GM23338 (cell line): ENCODE measurements at regions not wholly inside any gene's neighbourhood (a gene's known extent, or its start where the extent isn't known, plus 50 kb on each side); places are given as distances from the start of the nearest gene placed in this dataset.

Source experiments
- ATAC-seq: fragments of 200-7000 bp; cut with Tn5 transposase; 3 replicates; pipeline ENCODE4 v1.9.1; 2020
- DNase-seq: peaks from one replicate; pipeline ENCODE4 v3.0.0-alpha.2; 2015; ENCODE audit warnings: low spot score
- H2AFZ ChIP-seq: fragments of 200-600 bp; sonication (generic); 2 replicates; pipeline ENCODE4 v1.8.0; 2016; ENCODE audit warnings: antibody characterized with exemption, mild to moderate bottlenecking, moderate library complexity
- H3F3A ChIP-seq: fragments of 200-600 bp; sonication (generic); replicated peaks from 2 replicates; pipeline ENCODE4 v1.8.0; 2017; ENCODE audit warnings: antibody characterized with exemption, mixed run types, low read depth
- H3K27ac ChIP-seq: fragments of 200-600 bp; sonication (generic); 2 replicates; pipeline ENCODE4 v1.6.1; 2016; ENCODE audit warnings: low read depth
- H3K27me3 ChIP-seq: fragments of 200-600 bp; sonication (generic); 2 replicates; pipeline ENCODE4 v1.8.0; 2016; ENCODE audit warnings: mild to moderate bottlenecking, mixed run types, moderate library complexity; ENCODE audit not compliant: insufficient read depth
- H3K36me3 ChIP-seq: fragments of 200-600 bp; sonication (generic); 2 replicates; pipeline ENCODE4 v1.8.0; 2016; ENCODE audit warnings: mild to moderate bottlenecking; ENCODE audit not compliant: insufficient read depth
- H3K4me1 ChIP-seq: fragments of 200-600 bp; sonication (generic); 2 replicates; pipeline ENCODE4 v1.8.0; 2016; ENCODE audit warnings: mild to moderate bottlenecking, moderate library complexity; ENCODE audit not compliant: insufficient read depth
- H3K4me2 ChIP-seq: fragments of 200-600 bp; sonication (generic); 2 replicates; pipeline ENCODE4 v1.7.1; 2017; ENCODE audit warnings: mixed run types
- H3K4me3 ChIP-seq: fragments of 200-600 bp; sonication (generic); 2 replicates; pipeline ENCODE4 v1.6.1; 2016; ENCODE audit warnings: mixed run types
- H3K79me2 ChIP-seq: fragments of 200-600 bp; sonication (generic); replicated peaks from 2 replicates; pipeline ENCODE4 v1.8.0; 2017; ENCODE audit warnings: mild to moderate bottlenecking; ENCODE audit not compliant: insufficient read depth
- H3K9me2 ChIP-seq: fragments of 200-600 bp; sonication (generic); 2 replicates; pipeline ENCODE4 v1.8.0; 2017; ENCODE audit not compliant: insufficient read depth
- H4K20me1 ChIP-seq: fragments of 200-600 bp; sonication (generic); replicated peaks from 2 replicates; pipeline ENCODE4 v1.8.0; 2017; ENCODE audit warnings: mild to moderate bottlenecking; ENCODE audit not compliant: insufficient read depth
- H3K27ac Mint-ChIP-seq: 2 replicates; pipeline ENCODE4 v1.8.0; 2020; ENCODE audit warnings: inconsistent platforms, mild to moderate bottlenecking, moderate library complexity, mixed read lengths
- H3K27me3 Mint-ChIP-seq: 3 replicates; pipeline ENCODE4 v1.8.0; 2022; ENCODE audit warnings: low read depth, mild to moderate bottlenecking, moderate library complexity, mixed read lengths, inconsistent platforms; ENCODE audit not compliant: insufficient read depth, poor library complexity
- H3K36me3 Mint-ChIP-seq: 3 replicates; pipeline ENCODE4 v1.8.0; 2021; ENCODE audit warnings: low read depth, mild to moderate bottlenecking, inconsistent platforms, moderate library complexity, mixed read lengths
- H3K4me1 Mint-ChIP-seq: 3 replicates; pipeline ENCODE4 v1.8.0; 2020; ENCODE audit warnings: mild to moderate bottlenecking, inconsistent platforms, mixed read lengths
- H3K4me3 Mint-ChIP-seq: 3 replicates; pipeline ENCODE4 v1.8.0; 2021; ENCODE audit warnings: moderate library complexity, mild to moderate bottlenecking, inconsistent platforms, mixed read lengths
- H3K9me3 Mint-ChIP-seq: 3 replicates; pipeline ENCODE4 v1.8.0; 2020; ENCODE audit warnings: moderate library complexity, mild to moderate bottlenecking, inconsistent platforms, mixed read lengths
- CREB1 ChIP-seq: fragments of 250-450 bp; sonication (Bioruptor Pico); IDR thresholded peaks from 2 replicates; pipeline ENCODE4 v1.5.0; 2020; ENCODE audit warnings: low read depth, mild to moderate bottlenecking, moderate library complexity
- EZH2 ChIP-seq: fragments of 200-600 bp; sonication (generic); IDR thresholded peaks from one replicate; pipeline ENCODE4 v1.8.0; 2017; ENCODE audit warnings: antibody characterized with exemption, mild to moderate bottlenecking, low read depth; ENCODE audit not compliant: unreplicated experiment
- JUNB ChIP-seq: IDR thresholded peaks from one replicate; pipeline ENCODE4 v1.6.1; 2016; ENCODE audit warnings: antibody characterized with exemption; ENCODE audit not compliant: unreplicated experiment
- POLR2AphosphoS5 ChIP-seq: IDR thresholded peaks from 2 replicates; pipeline ENCODE4 v1.6.1; 2016; ENCODE audit warnings: antibody characterized with exemption, low read depth
- STAT1 ChIP-seq: IDR thresholded peaks from one replicate; pipeline ENCODE4 v1.6.1; 2016; ENCODE audit warnings: antibody characterized with exemption; ENCODE audit not compliant: unreplicated experiment
- ZNF331 ChIP-seq: fragments of 250-450 bp; sonication (Bioruptor Pico); IDR thresholded peaks from 2 replicates; pipeline ENCODE4 v1.5.0; 2020; ENCODE audit warnings: low read depth, mild to moderate bottlenecking, moderate library complexity
- TF ChIP-seq, protein P1 (sequence below): fragments of 250-450 bp; sonication (Bioruptor Pico); IDR thresholded peaks from 2 replicates; pipeline ENCODE4 v1.5.0; 2020; ENCODE audit warnings: mild to moderate bottlenecking, moderate library complexity

DNA sequence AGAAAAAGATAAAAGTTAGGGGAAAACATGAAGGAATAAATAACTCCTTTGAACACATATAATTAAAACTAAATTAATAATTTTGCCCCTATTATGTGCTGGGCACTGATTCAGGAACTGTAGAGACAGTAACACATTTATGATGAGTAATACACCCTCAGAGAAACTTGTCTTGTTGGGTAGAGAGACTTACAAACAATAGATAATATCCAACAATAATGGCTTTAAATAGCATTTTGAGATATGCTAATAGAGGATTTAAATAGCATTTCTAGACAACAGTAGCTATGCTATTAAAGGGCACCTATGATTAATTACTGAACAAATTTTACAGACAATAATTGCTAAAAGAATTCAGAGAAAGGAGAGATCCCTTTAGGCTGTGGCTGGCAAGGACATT is 455.5 kb downstream of the NUF2 start (continued):
- TF ChIP-seq, protein P1, sequence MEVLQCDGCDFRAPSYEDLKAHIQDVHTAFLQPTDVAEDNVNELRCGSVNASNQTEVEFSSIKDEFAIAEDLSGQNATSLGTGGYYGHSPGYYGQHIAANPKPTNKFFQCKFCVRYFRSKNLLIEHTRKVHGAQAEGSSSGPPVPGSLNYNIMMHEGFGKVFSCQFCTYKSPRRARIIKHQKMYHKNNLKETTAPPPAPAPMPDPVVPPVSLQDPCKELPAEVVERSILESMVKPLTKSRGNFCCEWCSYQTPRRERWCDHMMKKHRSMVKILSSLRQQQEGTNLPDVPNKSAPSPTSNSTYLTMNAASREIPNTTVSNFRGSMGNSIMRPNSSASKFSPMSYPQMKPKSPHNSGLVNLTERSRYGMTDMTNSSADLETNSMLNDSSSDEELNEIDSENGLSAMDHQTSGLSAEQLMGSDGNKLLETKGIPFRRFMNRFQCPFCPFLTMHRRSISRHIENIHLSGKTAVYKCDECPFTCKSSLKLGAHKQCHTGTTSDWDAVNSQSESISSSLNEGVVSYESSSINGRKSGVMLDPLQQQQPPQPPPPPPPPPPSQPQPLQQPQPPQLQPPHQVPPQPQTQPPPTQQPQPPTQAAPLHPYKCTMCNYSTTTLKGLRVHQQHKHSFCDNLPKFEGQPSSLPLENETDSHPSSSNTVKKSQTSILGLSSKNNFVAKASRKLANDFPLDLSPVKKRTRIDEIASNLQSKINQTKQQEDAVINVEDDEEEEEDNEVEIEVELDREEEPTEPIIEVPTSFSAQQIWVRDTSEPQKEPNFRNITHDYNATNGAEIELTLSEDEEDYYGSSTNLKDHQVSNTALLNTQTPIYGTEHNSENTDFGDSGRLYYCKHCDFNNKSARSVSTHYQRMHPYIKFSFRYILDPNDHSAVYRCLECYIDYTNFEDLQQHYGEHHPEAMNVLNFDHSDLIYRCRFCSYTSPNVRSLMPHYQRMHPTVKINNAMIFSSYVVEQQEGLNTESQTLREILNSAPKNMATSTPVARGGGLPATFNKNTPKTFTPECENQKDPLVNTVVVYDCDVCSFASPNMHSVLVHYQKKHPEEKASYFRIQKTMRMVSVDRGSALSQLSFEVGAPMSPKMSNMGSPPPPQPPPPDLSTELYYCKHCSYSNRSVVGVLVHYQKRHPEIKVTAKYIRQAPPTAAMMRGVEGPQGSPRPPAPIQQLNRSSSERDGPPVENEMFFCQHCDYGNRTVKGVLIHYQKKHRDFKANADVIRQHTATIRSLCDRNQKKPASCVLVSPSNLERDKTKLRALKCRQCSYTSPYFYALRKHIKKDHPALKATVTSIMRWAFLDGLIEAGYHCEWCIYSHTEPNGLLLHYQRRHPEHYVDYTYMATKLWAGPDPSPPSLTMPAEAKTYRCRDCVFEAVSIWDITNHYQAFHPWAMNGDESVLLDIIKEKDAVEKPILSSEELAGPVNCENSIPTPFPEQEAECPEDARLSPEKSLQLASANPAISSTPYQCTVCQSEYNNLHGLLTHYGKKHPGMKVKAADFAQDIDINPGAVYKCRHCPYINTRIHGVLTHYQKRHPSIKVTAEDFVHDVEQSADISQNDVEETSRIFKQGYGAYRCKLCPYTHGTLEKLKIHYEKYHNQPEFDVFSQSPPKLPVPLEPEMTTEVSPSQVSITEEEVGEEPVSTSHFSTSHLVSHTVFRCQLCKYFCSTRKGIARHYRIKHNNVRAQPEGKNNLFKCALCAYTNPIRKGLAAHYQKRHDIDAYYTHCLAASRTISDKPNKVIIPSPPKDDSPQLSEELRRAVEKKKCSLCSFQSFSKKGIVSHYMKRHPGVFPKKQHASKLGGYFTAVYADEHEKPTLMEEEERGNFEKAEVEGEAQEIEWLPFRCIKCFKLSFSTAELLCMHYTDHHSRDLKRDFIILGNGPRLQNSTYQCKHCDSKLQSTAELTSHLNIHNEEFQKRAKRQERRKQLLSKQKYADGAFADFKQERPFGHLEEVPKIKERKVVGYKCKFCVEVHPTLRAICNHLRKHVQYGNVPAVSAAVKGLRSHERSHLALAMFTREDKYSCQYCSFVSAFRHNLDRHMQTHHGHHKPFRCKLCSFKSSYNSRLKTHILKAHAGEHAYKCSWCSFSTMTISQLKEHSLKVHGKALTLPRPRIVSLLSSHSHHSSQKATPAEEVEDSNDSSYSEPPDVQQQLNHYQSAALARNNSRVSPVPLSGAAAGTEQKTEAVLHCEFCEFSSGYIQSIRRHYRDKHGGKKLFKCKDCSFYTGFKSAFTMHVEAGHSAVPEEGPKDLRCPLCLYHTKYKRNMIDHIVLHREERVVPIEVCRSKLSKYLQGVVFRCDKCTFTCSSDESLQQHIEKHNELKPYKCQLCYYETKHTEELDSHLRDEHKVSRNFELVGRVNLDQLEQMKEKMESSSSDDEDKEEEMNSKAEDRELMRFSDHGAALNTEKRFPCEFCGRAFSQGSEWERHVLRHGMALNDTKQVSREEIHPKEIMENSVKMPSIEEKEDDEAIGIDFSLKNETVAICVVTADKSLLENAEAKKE (CRISPR knock-in tag): no peak
- TF ChIP-seq CREB1 (CRISPR knock-in tag) (no peak), JUNB (no peak), ZNF331 (CRISPR knock-in tag) (no peak)

DNA sequence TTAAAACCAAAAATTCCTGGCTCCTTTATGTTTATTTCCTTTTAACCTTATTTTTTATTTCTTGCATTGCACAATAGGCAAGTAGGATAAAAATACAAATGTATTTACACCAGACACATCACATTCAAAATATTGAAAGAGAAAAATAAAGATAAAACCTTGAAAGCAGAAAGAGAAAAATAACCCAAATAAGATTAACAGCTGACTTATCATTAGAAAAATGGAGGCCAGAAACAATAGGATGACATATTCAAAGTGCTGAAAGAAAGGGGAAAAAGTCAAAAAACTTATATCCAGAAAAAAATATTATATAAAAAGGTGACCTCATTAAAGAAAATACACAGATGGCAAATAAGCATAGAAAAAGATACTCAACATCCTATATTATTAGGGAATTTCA is 459.4 kb downstream of the NUF2 start:
- H3K4me2 ChIP-seq: no peak overlapping the region
- Mint-ChIP-seq H3K27me3 (no peaks in the 10 kb centered on the region), H3K36me3 (peaks cover 15% of the 10 kb centered on the region; the same call in 2 of the 3 replicates), H3K4me3 (no peak overlapping the region), H3K27ac (no peak overlapping the region), H3K4me1 (no peaks in the 10 kb centered on the region), H3K9me3 (peaks cover 27% of the 10 kb centered on the region; the same call in 2 of the 3 replicates)
- H3K27ac ChIP-seq: no peak overlapping the region
- no peak overlapping the region for H2AFZ ChIP-seq
- no peaks in the 10 kb centered on the region for H3K79me2 ChIP-seq
- ATAC-seq: no peak
- no peaks in the 10 kb centered on the region for H3K27me3 ChIP-seq
- H3F3A ChIP-seq: no peaks in the 10 kb centered on the region
- H3K9me2 ChIP-seq: peaks cover 5% of the 10 kb centered on the region; the same call in 1 of the 2 replicates
- no peak overlapping the region for H3K4me3 ChIP-seq
- no peak for DNase-seq
- no peaks in the 10 kb centered on the region for H3K4me1 ChIP-seq
- H3K36me3 ChIP-seq: peaks cover 9% of the 10 kb centered on the region; the same call in 1 of the 2 replicates
- no peaks in the 10 kb centered on the region for H4K20me1 ChIP-seq
- TF ChIP-seq, protein P1 (CRISPR knock-in tag): no peak
- no peak for TF ChIP-seq POLR2AphosphoS5
- no peak for TF ChIP-seq CREB1 (CRISPR knock-in tag)
- TF ChIP-seq STAT1: no peak
- TF ChIP-seq EZH2: no peak
